22Rv1 (cell line): ENCODE measurements at regions not wholly inside any gene's neighbourhood (a gene's known extent, or its start where the extent isn't known, plus 50 kb on each side); places are given as distances from the start of the nearest gene placed in this dataset.

ENCODE experiments used
- ZFX ChIP-seq: fragments of 450-650 bp; IDR thresholded peaks from 2 replicates; pipeline ENCODE4 v1.6.1; 2017; ENCODE audit warnings: antibody characterized with exemption, borderline replicate concordance
- TF ChIP-seq, protein P1 (sequence below): fragments of 450-650 bp; IDR thresholded peaks from 2 replicates; pipeline ENCODE4 v1.5.1; 2017; ENCODE audit warnings: mild to moderate bottlenecking

DNA sequence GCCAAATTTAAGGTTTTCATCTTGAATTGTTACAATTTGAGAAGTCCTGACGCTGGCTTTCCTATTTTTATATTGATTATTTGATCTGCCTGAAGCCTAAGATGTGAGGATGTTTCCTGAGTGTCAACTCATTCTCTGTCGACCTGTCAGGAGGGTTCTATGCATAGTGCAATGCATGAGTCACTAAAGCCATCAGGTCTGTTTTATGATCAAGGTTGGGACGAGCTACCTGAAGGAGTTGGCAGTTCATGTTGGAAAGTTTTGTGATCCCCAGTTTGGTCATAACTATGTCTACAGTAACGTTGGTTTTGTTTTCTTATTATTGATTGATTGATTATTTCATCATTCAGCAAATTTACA, 71.2 kb downstream of the NABP1 start:
- TF ChIP-seq, protein P1, sequence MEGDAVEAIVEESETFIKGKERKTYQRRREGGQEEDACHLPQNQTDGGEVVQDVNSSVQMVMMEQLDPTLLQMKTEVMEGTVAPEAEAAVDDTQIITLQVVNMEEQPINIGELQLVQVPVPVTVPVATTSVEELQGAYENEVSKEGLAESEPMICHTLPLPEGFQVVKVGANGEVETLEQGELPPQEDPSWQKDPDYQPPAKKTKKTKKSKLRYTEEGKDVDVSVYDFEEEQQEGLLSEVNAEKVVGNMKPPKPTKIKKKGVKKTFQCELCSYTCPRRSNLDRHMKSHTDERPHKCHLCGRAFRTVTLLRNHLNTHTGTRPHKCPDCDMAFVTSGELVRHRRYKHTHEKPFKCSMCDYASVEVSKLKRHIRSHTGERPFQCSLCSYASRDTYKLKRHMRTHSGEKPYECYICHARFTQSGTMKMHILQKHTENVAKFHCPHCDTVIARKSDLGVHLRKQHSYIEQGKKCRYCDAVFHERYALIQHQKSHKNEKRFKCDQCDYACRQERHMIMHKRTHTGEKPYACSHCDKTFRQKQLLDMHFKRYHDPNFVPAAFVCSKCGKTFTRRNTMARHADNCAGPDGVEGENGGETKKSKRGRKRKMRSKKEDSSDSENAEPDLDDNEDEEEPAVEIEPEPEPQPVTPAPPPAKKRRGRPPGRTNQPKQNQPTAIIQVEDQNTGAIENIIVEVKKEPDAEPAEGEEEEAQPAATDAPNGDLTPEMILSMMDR, result no peak
- TF ChIP-seq ZFX, result no peak
